ENCODE measurements at regions not wholly inside any gene's neighbourhood (a gene's known extent, or its start where the extent isn't known, plus 50 kb on each side); places are given as distances from the start of the nearest gene placed in this dataset.

DNA sequence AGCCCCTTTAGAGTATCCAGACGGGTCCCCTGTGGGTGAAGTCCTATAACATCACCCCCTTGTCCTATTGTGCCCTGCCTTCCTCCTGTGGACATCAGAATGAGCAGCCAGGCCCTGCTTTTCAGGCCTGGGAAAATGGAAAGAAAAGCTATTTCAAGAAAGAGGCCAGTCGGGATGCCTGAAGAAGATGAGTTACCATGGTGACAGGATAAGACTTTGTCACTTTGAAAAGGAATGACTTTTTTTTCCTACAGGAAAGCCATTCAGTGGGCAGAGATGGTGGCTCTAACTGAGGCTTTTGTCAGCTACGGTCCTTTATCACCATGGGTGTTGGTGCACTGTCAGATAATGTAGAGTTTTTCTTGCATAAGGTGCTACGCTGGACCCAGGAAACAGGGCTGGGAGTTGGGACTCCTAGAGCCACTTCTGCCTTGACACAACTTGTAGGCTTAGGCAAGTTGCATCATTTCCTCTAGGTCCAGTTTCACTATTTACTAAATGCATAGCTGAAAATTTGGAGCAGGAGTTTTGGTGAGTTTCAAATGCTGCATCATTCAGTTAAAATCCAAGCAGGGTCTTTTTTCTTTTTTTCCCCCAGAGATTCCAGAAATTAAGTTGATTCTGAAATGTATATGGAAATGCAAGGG is 179.0 kb upstream of the ADRA1D start (continued):
- TF ChIP-seq ZNF8 (CRISPR knock-in tag; IDR thresholded peaks at IDR 0.05), result no peak

DNA sequence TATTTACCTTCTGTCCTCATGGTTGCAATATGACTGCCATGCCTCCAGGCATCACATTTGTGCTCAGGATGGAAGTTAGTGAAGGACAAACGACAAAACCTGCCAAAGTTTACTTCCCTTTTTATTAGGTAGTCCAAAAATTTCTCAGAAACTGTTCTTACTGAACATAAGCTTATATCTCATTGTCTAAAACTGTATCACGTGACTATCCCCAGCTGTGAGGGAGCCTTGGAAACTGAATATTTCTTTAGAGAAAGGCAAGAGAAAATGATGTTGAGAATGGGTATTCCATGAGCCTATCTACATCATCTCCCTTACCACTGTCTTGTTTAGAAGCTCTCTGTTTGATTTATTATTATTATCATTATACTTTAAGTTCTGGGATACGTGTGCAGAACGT is 169.1 kb upstream of the ADRA1D start:
- TF ChIP-seq BACH2 (CRISPR knock-in tag; IDR thresholded peaks at IDR 0.05; ENCODE audit: borderline replicate concordance) (no peak), ARNTL (CRISPR knock-in tag; IDR thresholded peaks at IDR 0.05; ENCODE audit: borderline replicate concordance, low read depth) (no peak), PPARA (CRISPR knock-in tag; IDR thresholded peaks at IDR 0.05; ENCODE audit: borderline replicate concordance) (no peak), TOX (CRISPR knock-in tag; IDR thresholded peaks at IDR 0.05; ENCODE audit: borderline replicate concordance) (no peak), ZFP3 (CRISPR knock-in tag; IDR thresholded peaks at IDR 0.05) (no peak), ZNF8 (CRISPR knock-in tag; IDR thresholded peaks at IDR 0.05) (no peak), CSDC2 (CRISPR knock-in tag; IDR thresholded peaks at IDR 0.05) (no peak), ZC3H10 (CRISPR knock-in tag; IDR thresholded peaks at IDR 0.05) (no peak), TCF4 (CRISPR knock-in tag; IDR thresholded peaks at IDR 0.05; ENCODE audit: borderline replicate concordance) (no peak), RARB (CRISPR knock-in tag; IDR thresholded peaks at IDR 0.05) (no peak)
- TF ChIP-seq, protein P1, sequence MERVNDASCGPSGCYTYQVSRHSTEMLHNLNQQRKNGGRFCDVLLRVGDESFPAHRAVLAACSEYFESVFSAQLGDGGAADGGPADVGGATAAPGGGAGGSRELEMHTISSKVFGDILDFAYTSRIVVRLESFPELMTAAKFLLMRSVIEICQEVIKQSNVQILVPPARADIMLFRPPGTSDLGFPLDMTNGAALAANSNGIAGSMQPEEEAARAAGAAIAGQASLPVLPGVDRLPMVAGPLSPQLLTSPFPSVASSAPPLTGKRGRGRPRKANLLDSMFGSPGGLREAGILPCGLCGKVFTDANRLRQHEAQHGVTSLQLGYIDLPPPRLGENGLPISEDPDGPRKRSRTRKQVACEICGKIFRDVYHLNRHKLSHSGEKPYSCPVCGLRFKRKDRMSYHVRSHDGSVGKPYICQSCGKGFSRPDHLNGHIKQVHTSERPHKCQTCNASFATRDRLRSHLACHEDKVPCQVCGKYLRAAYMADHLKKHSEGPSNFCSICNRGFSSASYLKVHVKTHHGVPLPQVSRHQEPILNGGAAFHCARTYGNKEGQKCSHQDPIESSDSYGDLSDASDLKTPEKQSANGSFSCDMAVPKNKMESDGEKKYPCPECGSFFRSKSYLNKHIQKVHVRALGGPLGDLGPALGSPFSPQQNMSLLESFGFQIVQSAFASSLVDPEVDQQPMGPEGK (CRISPR knock-in tag; IDR thresholded peaks at IDR 0.05; ENCODE audit: borderline replicate concordance), result no peak
- no peak for ATAC-seq

DNA sequence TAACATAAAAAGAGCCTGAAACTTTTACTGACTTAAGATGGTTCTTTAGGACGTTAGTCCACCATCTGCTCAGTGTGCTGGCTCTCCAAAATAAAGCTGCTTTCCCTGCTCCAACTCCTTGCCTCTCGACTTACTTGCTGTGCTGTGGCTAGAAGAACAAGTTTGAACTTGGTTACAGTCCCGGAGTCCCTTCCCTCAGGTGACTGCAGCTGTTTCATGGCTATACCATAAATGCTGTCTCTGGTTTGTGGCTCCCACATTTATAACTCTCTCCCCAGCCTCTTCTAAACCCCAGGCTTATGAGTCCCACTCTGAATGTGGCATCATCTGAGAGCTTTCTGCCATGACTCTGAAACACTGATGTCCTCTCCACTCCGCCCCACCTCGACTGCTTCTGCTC is 166.2 kb upstream of the ADRA1D start:
- TF ChIP-seq, protein P2, sequence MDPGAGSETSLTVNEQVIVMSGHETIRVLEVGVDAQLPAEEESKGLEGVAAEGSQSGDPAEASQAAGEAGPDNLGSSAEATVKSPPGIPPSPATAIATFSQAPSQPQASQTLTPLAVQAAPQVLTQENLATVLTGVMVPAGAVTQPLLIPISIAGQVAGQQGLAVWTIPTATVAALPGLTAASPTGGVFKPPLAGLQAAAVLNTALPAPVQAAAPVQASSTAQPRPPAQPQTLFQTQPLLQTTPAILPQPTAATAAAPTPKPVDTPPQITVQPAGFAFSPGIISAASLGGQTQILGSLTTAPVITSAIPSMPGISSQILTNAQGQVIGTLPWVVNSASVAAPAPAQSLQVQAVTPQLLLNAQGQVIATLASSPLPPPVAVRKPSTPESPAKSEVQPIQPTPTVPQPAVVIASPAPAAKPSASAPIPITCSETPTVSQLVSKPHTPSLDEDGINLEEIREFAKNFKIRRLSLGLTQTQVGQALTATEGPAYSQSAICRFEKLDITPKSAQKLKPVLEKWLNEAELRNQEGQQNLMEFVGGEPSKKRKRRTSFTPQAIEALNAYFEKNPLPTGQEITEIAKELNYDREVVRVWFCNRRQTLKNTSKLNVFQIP (CRISPR knock-in tag; IDR thresholded peaks at IDR 0.05; ENCODE audit: borderline replicate concordance, low read depth), result no peak
- TF ChIP-seq ZFP3 (CRISPR knock-in tag; IDR thresholded peaks at IDR 0.05) (no peak), TCF4 (CRISPR knock-in tag; IDR thresholded peaks at IDR 0.05; ENCODE audit: borderline replicate concordance) (no peak), CSDC2 (CRISPR knock-in tag; IDR thresholded peaks at IDR 0.05) (no peak), ZC3H10 (CRISPR knock-in tag; IDR thresholded peaks at IDR 0.05) (no peak), ZFP30 (CRISPR knock-in tag; IDR thresholded peaks at IDR 0.05) (no peak), PPARA (CRISPR knock-in tag; IDR thresholded peaks at IDR 0.05; ENCODE audit: borderline replicate concordance) (no peak)
- no peak for ATAC-seq

DNA sequence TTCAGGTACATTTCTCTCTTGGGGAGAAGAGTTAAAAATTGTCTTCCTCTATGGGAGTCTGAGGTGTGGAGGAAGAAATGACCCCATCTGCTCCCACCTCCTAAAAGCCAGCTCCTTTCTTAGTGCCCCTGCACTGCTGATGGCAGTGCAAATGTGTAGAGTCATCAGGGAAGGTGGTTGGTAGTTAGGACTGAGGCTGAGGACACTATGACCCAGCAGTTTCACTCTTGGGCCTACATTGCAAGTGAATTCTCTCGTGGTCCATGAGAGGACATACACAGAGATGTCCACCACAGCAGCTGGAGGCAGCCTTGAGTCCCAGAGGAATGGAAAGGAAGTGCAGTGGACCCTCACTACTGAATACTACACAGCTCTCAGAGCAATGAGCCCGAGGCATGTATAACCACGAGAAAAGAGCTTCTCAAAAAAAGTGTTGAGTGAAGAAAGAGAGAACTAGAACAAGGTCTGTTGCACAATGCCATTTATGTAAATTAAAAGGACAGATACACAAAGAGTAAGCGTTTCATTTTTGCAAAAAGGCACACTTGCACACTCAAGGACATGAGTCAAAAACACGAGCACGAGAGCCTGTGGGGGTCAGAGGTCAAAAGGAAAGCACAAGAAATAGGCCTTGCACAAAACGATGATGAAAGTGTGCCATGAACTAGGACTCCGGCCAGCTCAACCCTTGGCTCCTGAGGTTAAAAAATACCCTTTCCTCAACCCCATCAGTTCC is 164.4 kb upstream of the ADRA1D start:
- ATAC-seq, result no peak
- no peak for TF ChIP-seq SNAI2 (CRISPR knock-in tag; IDR thresholded peaks at IDR 0.05)
- no peak for TF ChIP-seq ZNF565 (CRISPR knock-in tag; conservative IDR thresholded peaks at IDR 0.05; ENCODE audit: low read depth)
- TF ChIP-seq OSR1 (CRISPR knock-in tag; IDR thresholded peaks at IDR 0.05), result no peak
- TF ChIP-seq, protein P3, sequence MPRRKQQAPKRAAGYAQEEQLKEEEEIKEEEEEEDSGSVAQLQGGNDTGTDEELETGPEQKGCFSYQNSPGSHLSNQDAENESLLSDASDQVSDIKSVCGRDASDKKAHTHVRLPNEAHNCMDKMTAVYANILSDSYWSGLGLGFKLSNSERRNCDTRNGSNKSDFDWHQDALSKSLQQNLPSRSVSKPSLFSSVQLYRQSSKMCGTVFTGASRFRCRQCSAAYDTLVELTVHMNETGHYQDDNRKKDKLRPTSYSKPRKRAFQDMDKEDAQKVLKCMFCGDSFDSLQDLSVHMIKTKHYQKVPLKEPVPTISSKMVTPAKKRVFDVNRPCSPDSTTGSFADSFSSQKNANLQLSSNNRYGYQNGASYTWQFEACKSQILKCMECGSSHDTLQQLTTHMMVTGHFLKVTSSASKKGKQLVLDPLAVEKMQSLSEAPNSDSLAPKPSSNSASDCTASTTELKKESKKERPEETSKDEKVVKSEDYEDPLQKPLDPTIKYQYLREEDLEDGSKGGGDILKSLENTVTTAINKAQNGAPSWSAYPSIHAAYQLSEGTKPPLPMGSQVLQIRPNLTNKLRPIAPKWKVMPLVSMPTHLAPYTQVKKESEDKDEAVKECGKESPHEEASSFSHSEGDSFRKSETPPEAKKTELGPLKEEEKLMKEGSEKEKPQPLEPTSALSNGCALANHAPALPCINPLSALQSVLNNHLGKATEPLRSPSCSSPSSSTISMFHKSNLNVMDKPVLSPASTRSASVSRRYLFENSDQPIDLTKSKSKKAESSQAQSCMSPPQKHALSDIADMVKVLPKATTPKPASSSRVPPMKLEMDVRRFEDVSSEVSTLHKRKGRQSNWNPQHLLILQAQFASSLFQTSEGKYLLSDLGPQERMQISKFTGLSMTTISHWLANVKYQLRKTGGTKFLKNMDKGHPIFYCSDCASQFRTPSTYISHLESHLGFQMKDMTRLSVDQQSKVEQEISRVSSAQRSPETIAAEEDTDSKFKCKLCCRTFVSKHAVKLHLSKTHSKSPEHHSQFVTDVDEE (CRISPR knock-in tag; IDR thresholded peaks at IDR 0.05), result no peak
- TF ChIP-seq RARB (CRISPR knock-in tag; IDR thresholded peaks at IDR 0.05), result no peak
- TF ChIP-seq, protein P4, sequence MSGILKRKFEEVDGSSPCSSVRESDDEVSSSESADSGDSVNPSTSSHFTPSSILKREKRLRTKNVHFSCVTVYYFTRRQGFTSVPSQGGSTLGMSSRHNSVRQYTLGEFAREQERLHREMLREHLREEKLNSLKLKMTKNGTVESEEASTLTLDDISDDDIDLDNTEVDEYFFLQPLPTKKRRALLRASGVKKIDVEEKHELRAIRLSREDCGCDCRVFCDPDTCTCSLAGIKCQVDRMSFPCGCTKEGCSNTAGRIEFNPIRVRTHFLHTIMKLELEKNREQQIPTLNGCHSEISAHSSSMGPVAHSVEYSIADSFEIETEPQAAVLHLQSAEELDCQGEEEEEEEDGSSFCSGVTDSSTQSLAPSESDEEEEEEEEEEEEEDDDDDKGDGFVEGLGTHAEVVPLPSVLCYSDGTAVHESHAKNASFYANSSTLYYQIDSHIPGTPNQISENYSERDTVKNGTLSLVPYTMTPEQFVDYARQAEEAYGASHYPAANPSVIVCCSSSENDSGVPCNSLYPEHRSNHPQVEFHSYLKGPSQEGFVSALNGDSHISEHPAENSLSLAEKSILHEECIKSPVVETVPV (CRISPR knock-in tag; IDR thresholded peaks at IDR 0.05), result no peak
- TF ChIP-seq, protein P5, sequence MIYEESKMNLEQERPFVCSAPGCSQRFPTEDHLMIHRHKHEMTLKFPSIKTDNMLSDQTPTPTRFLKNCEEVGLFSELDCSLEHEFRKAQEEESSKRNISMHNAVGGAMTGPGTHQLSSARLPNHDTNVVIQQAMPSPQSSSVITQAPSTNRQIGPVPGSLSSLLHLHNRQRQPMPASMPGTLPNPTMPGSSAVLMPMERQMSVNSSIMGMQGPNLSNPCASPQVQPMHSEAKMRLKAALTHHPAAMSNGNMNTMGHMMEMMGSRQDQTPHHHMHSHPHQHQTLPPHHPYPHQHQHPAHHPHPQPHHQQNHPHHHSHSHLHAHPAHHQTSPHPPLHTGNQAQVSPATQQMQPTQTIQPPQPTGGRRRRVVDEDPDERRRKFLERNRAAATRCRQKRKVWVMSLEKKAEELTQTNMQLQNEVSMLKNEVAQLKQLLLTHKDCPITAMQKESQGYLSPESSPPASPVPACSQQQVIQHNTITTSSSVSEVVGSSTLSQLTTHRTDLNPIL (CRISPR knock-in tag; IDR thresholded peaks at IDR 0.05; ENCODE audit: low read depth), result no peak
- no peak for TF ChIP-seq ESRRG (CRISPR knock-in tag; IDR thresholded peaks at IDR 0.05)
- TF ChIP-seq ARNTL (CRISPR knock-in tag; IDR thresholded peaks at IDR 0.05; ENCODE audit: borderline replicate concordance, low read depth), result no peak
